ENCODE measurements at regions not wholly inside any gene's neighbourhood (a gene's known extent, or its start where the extent isn't known, plus 50 kb on each side); places are given as distances from the start of the nearest gene placed in this dataset.

DNA sequence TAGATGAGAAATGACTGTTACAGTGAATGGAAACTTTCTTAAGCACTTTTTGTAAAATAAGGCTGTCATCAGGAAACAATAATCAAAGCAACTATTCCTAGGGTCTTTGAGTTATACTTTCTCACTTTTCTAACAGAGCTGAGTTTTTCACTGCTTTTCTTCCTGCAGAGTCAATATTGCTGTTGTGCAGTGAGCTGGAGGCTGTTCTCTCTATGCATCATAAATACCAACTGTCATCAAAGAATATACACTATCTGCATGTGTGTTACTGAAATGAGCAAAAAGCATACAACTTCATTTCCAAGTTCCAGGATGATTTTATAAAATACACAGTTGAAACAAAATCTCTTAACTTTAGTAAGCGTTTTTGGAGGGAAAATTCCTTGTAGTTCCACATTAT is 110.4 kb upstream of the CPSF6 start:
- no peak for DNase-seq (ENCODE audit: extremely low spot score)
- WGBS: 37% methylated on average over 1 of the region's 1 CpG

DNA sequence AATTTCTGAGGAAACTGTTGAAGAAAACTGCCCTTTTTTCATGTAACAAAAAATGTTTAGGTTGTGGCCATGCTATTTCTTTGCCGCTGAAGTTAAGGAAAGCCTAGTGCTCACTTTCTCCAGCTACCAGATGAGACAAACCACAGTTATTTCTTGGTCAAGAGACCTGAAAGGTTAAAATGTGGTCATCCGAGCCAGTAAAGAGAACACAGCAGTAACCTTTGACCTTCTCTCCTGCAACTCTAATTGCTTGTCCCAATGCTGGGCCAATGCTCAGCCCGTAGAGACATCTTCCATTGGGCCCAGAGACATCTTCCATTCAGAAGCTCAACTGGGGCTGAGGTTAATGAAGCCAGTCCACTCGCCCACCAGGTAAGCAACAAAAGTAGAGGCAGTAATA is 109.8 kb upstream of the CPSF6 start:
- no peaks in the 10 kb centered on the region for H3K36me3 ChIP-seq (ENCODE audit: insufficient read depth)
- H3K4me3 ChIP-seq (ENCODE audit: low read depth, low read length): no peak overlapping the region
- no peaks in the 10 kb centered on the region for H3K4me1 ChIP-seq (ENCODE audit: insufficient read depth)
- DNase-seq (ENCODE audit: extremely low spot score): no peak
- H3K27ac ChIP-seq (ENCODE audit: low read depth): no peak overlapping the region
- 83% methylated on average over 4 of the region's 4 CpGs for WGBS

More for the DNA sequence above, 110.4 kb upstream of the CPSF6 start:
- Histone ChIP-seq H3K36me3 (ENCODE audit: insufficient read depth) (no peaks in the 10 kb centered on the region), H3K27ac (ENCODE audit: low read depth) (no peak overlapping the region), H3K4me3 (ENCODE audit: low read depth, low read length) (no peak overlapping the region), H3K4me1 (ENCODE audit: insufficient read depth) (no peaks in the 10 kb centered on the region)

DNA sequence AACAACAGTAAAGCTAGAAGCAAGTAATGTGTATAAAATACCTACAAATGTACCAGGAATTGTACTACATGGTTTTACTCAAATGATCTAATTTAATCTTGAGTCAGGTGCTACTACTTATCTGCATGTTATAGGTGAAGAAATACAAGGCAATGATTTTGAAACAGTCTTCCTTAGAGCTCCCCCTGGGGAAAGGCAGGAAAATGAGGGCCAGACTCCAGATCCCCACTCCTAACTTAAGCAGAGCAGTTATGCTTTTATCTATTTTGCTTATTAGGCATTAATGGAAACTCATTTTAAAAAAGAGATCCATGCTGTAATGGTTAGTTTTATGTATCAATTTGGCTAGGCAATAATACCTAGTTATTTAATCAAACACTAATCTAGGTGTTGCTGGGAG is 109.3 kb upstream of the CPSF6 start:
- no peaks in the 10 kb centered on the region for H3K36me3 ChIP-seq (ENCODE audit: insufficient read depth)
- H3K4me1 ChIP-seq (ENCODE audit: insufficient read depth): no peaks in the 10 kb centered on the region
- no peak for DNase-seq (ENCODE audit: extremely low spot score)
- H3K4me3 ChIP-seq (ENCODE audit: low read depth, low read length): no peak overlapping the region
- no peak overlapping the region for H3K27ac ChIP-seq (ENCODE audit: low read depth)

DNA sequence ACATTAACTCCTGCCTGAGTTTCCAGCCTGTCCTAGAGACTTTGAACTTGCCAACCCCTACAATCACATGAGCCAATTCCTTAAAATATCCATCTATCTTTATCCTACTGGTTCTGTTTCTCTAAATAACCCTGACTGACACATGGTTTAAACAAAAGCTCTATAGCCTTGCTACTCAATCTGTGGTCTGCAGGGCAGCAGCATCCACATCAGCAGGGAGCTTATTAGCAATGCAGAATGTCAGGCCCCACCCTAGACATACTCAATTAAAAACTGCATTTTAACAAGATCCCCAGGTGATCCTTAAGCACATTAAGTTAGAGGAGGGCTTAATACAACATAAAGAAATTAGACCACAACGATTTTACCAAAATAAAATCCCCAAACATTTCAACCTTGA is 108.3 kb upstream of the CPSF6 start:
- WGBS: 54% methylated on average over 1 of the region's 1 CpG
- Histone ChIP-seq H3K27ac (ENCODE audit: low read depth) (no peak overlapping the region), H3K4me3 (ENCODE audit: low read depth, low read length) (no peak overlapping the region), H3K36me3 (ENCODE audit: insufficient read depth) (no peaks in the 10 kb centered on the region), H3K4me1 (ENCODE audit: insufficient read depth) (no peaks in the 10 kb centered on the region)
- no peak for DNase-seq (ENCODE audit: extremely low spot score)

DNA sequence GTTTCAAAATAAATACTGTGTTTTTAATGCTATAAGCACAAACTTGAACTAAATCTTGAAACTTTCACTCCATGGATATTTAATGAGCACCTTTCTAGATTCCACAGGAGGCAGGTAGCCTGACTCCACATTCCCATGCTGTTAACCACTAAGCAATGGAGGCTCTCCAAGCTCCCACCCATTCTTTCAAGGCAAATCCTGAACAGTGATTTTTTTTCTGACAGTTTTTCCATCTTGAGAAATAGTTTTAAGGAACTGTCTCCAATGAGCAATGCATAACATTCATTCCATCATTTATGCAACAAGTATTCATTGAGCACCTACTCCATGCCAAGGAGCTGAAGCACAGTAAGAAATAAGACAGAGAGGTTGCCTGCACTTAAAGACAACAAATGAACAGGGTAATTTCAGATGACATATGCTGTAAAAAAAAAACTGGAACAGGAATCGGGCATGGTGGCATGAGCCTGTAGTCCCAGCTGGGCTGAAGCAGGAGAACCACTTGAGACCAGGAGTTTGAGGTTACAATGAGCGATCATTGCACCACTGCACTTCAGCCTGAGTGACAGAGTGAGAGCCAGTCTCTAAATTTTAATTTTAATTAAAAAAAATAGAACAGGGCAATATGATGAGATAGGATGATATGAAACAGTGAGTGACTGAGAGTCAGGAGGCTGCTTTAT is 102.3 kb upstream of the CPSF6 start:
- 95% methylated on average over 2 of the region's 2 CpGs for WGBS
- DNase-seq (ENCODE audit: extremely low spot score): no peak
- Histone ChIP-seq H3K4me1 (ENCODE audit: insufficient read depth) (no peaks in the 10 kb centered on the region), H3K27ac (ENCODE audit: low read depth) (no peak overlapping the region), H3K36me3 (ENCODE audit: insufficient read depth) (peaks cover 1% of the 10 kb centered on the region), H3K4me3 (ENCODE audit: low read depth, low read length) (no peak overlapping the region)

DNA sequence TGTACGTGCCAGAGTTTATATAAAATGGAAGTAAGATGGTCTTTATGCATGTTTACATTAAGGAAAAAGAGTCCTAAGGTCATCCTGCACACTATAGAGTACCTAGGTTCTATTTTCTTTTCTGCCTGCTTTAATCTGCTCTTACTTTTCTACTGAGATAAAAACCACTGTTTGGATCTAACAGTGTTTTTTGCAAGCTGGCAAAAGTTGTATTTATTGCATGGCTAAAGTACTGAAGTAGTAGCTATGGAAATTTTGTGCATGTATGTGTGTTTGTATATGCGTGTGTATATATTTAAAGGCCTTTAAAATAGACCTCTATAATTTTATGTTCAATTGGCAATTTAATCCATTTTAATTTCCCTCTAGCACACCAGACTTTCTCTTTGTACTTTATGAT is 98.3 kb upstream of the CPSF6 start:
- no peaks in the 10 kb centered on the region for H3K4me1 ChIP-seq (ENCODE audit: insufficient read depth)
- no peak overlapping the region for H3K27ac ChIP-seq (ENCODE audit: low read depth)
- DNase-seq (ENCODE audit: extremely low spot score): no peak
- no peak overlapping the region for H3K4me3 ChIP-seq (ENCODE audit: low read depth, low read length)
- WGBS: 67% methylated on average over 2 of the region's 2 CpGs
- H3K36me3 ChIP-seq (ENCODE audit: insufficient read depth): peaks cover 1% of the 10 kb centered on the region

DNA sequence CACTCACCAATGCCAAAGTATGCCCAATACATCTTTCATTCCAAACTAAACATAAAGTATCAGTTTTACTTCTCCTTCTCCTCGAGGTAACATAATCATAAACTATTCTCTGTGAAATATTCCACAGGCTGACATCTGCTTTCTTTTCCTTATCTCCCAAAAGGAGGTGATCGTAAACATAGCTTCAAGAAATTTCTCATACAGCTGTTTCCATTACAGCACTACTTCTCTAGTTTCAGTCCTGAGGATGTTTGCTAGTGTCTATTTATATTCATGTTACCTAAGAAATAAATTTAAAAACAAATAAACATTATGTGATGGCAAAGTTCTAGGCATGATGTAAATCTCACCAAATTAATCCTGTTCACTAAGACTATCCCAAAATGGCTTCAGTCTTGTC is 90.1 kb upstream of the CPSF6 start:
- no peaks in the 10 kb centered on the region for H3K36me3 ChIP-seq (ENCODE audit: insufficient read depth)
- no peak for DNase-seq (ENCODE audit: extremely low spot score)
- 30% methylated on average over 2 of the region's 2 CpGs for WGBS
- H3K4me1 ChIP-seq (ENCODE audit: insufficient read depth): no peaks in the 10 kb centered on the region
- H3K27ac ChIP-seq (ENCODE audit: low read depth): no peak overlapping the region
- no peak overlapping the region for H3K4me3 ChIP-seq (ENCODE audit: low read depth, low read length)

DNA sequence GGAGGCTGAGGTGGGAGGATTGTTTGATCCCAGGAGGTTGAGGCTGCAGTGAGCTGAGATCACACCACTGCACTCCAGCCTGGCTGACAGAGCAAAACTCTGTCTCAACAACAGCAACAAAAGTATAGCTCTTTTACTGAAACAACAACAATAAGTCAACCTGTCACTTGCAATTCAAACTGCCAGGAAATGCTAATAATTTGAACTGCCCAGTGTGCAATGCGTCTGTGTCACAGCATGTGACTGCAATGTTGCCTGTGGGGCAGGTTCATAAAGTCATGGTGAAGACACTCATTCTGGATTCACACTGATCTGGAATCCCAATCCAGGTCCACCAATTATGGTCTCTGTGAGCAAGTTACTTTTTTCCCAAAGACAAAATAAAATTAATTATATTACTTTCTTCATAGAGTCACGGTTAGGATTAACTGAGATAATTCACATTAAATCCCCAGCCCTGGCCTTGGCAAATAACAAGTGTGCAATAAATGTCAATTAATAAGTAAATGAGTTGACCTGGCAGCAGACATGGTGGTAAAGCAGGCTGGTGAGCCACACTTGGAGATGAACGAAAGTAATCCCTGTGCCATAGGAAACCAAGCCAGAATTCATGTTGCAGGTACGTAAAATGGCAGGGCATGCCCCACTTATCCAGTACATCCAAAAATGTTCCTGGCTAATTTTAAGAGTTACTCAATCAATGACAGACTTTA is 89.1 kb upstream of the CPSF6 start:
- H3K27ac ChIP-seq (ENCODE audit: low read depth): no peak overlapping the region
- H3K4me1 ChIP-seq (ENCODE audit: insufficient read depth): no peaks in the 10 kb centered on the region
- WGBS: 71% methylated on average over 4 of the region's 4 CpGs
- no peak for DNase-seq (ENCODE audit: extremely low spot score)
- no peak overlapping the region for H3K4me3 ChIP-seq (ENCODE audit: low read depth, low read length)
- no peaks in the 10 kb centered on the region for H3K36me3 ChIP-seq (ENCODE audit: insufficient read depth)

DNA sequence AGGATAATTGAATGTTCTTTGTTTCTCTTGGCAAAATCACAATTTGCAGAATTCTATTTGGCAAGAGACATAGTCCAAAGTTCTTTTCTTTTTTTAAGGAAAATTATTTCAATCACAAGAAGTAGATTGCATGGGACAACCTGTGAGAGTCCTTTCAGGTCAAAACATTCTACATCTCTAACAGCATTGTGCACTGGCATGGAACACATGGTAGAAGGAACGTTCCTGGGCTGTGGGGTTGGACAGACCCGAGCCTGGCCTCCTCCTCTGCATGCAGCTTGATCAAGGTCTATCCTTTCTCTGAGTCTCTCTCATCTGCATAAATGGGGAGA is 88.6 kb upstream of the CPSF6 start:
- 72% methylated on average over 2 of the region's 2 CpGs for WGBS

DNA sequence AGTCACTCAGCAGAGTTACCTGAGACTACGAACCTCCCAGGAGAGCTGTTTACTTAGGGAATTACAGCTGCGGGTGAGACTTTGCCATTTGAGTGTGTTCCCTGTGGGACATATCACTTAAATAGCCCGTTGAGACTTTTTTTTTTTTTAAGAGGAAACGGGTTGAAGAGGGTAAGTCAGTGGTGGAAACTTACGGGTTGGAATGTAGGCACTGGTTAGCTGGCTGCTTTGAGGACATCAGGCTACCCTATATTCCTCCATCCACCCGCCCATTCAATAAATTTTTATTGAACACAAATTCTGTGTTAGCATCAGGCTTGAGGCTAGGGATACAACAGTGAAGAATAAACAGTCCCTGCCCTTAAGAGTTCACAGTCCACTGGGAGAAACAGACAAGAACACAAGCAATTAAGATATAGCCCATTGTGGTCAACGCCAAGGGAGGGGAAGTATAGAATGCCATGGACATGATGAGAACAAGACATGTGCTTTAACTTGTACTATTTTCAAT is 88.1 kb upstream of the CPSF6 start:
- WGBS: 63% methylated on average over 7 of the region's 7 CpGs
- Histone ChIP-seq H3K27ac (ENCODE audit: low read depth) (no peak overlapping the region), H3K36me3 (ENCODE audit: insufficient read depth) (no peaks in the 10 kb centered on the region), H3K4me1 (ENCODE audit: insufficient read depth) (no peaks in the 10 kb centered on the region), H3K4me3 (ENCODE audit: low read depth, low read length) (no peak overlapping the region)
- DNase-seq (ENCODE audit: extremely low spot score): no peak

More for the DNA sequence above, 88.6 kb upstream of the CPSF6 start:
- no peak for DNase-seq (ENCODE audit: extremely low spot score)
- Histone ChIP-seq H3K27ac (ENCODE audit: low read depth) (no peak overlapping the region), H3K4me3 (ENCODE audit: low read depth, low read length) (no peak overlapping the region), H3K36me3 (ENCODE audit: insufficient read depth) (no peaks in the 10 kb centered on the region), H3K4me1 (ENCODE audit: insufficient read depth) (no peaks in the 10 kb centered on the region)

DNA sequence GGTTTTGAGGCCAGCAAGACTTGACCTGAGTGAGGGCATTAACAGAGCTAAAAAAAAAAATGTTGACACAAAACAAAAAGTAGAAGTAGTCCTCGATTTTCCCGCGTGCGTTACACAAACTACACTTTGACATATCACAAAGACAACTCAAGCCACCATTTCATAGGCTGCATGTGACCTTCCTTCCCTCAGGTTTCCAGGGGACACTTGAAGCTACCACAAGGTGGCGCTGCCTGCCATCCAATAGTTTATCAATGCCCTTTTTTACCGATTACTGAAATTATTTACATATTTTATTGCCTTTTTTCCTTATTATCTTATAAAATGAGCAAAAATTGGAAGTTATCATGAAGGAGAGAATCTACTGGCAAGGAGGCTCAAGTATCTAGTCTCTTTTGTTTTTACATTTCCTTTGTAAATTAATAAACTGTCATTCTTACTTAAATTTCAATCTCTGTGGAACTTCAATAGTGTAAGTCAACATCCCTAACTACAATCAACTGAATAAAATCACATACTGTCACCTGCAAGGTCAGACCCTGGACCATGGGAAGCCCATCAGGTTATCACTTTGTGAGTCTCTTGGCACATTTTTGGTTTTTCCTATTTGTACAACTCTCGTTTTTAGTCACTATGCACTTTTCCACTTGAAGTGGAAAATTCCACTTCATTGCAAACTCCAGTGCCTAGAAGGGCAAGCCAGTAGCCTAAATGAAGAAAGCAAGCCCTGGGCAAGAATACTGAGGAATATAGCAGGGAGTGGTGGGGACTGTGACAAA is 84.6 kb upstream of the CPSF6 start:
- no peak for DNase-seq (ENCODE audit: extremely low spot score)
- Histone ChIP-seq H3K36me3 (ENCODE audit: insufficient read depth) (no peaks in the 10 kb centered on the region), H3K27ac (ENCODE audit: low read depth) (no peak overlapping the region), H3K4me3 (ENCODE audit: low read depth, low read length) (no peak overlapping the region), H3K4me1 (ENCODE audit: insufficient read depth) (no peaks in the 10 kb centered on the region)
- WGBS: 27% methylated on average over 7 of the region's 7 CpGs

DNA sequence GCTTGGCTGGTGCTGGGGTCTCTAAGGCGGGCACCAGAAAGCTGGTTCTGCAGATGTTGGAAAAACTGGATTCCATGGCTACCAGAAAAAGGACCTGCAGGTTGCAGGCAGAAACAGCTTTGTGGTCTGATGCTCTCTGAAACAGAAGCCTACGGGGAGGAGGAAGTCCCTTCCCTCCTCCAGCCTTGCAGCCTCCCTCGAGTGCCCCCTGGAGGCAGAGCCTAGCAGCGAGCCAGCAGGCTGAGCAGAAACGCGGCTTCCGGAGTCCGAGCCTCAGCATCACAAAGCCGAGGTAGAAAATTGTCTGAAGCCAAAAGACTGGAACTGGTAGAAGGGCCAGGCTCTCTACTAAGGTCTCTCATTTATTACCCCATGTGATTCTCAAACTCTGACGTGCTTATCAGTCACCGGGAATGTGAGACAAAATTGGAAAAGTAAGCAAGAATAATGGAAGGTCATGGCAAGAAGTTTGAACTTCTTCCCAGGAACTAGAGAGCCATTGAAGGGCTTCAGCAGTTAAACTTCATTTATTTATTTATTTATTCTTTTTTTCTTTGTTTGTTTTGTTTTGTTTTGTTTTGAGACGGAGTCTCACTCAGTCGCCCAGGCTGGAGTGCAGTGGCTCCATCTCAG is 82.2 kb upstream of the CPSF6 start:
- H3K4me3 ChIP-seq (ENCODE audit: low read depth, low read length): no peak overlapping the region
- no peak for DNase-seq (ENCODE audit: extremely low spot score)
- H3K36me3 ChIP-seq (ENCODE audit: insufficient read depth): no peaks in the 10 kb centered on the region
- WGBS: 21% methylated on average over 13 of the region's 13 CpGs
- H3K4me1 ChIP-seq (ENCODE audit: insufficient read depth): no peaks in the 10 kb centered on the region
- no peak overlapping the region for H3K27ac ChIP-seq (ENCODE audit: low read depth)

DNA sequence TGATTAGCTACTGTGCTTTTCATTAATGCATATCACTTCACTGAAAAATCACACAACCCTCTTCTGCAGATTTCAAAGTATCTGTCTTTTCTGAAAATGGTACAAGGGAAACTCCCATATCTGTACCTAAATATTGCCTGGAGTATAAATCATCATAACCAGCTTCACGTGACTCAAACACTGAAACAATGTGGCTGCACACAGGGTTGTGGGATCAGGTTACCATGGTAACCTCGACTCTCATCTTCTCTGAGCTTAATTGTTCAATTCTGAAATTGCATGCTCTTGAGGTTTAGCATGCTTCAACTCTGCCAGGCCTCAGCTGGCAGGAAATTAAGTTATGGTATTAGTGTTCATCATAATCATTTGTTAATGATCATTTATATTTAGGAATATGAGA is 77.5 kb upstream of the CPSF6 start:
- no peaks in the 10 kb centered on the region for H3K4me1 ChIP-seq (ENCODE audit: insufficient read depth)
- no peak overlapping the region for H3K27ac ChIP-seq (ENCODE audit: low read depth)
- WGBS: 38% methylated on average over 2 of the region's 2 CpGs
- no peaks in the 10 kb centered on the region for H3K36me3 ChIP-seq (ENCODE audit: insufficient read depth)
- no peak overlapping the region for H3K4me3 ChIP-seq (ENCODE audit: low read depth, low read length)
- no peak for DNase-seq (ENCODE audit: extremely low spot score)

Measured in urinary bladder (tissue), 3 donors.